Lower lobe of right lung (tissue), 2 donors: ENCODE measurements at regions not wholly inside any gene's neighbourhood (a gene's known extent, or its start where the extent isn't known, plus 50 kb on each side); places are given as distances from the start of the nearest gene placed in this dataset.
"Not testable (repeated sequence)": the region's sequence is repeated elsewhere in the genome, so short reads cannot be mapped to it uniquely, and the experiment has no call there.

Source experiments
- ATAC-seq, 2 donors: fragments of 200-7000 bp; cut with Tn5 transposase; one replicate each; pipeline ENCODE4 v1.9.1; 2020 to 2022; ENCODE audit warnings: mild to moderate bottlenecking in 2 of 2, moderate library complexity in 2 of 2
- DNase-seq: peaks from one replicate; pipeline ENCODE4 v3.0.0-alpha.2; 2020
- H3K27ac ChIP-seq: fragments of 200-600 bp; one replicate; pipeline ENCODE4 v1.8.0; 2022
- H3K27me3 ChIP-seq: fragments of 200-600 bp; one replicate; pipeline ENCODE4 v1.8.0; 2022; ENCODE audit warnings: low read depth
- H3K36me3 ChIP-seq: fragments of 200-600 bp; one replicate; pipeline ENCODE4 v1.8.0; 2022; ENCODE audit warnings: mild to moderate bottlenecking
- H3K4me1 ChIP-seq: fragments of 200-600 bp; one replicate; pipeline ENCODE4 v1.8.0; 2022
- H3K4me3 ChIP-seq: fragments of 200-600 bp; one replicate; pipeline ENCODE4 v1.8.0; 2022; ENCODE audit warnings: mild to moderate bottlenecking
- H3K9me3 ChIP-seq: fragments of 200-600 bp; one replicate; pipeline ENCODE4 v1.8.0; 2022
- intact Hi-C: fragments of 100-400 bp; cut with DNase I; formaldehyde crosslinking; loops from one replicate; pipeline ENCODE4 v1.11.0; 2022
- TF ChIP-seq, protein P1 (sequence below): fragments of 200-600 bp; IDR thresholded peaks from one replicate; pipeline ENCODE4 v1.8.0; 2022; ENCODE audit warnings: antibody characterized with exemption, mild to moderate bottlenecking
- donor health status: DM: no; HTN: yes; CAD: no; lungs with severe emphysema.

DNA sequence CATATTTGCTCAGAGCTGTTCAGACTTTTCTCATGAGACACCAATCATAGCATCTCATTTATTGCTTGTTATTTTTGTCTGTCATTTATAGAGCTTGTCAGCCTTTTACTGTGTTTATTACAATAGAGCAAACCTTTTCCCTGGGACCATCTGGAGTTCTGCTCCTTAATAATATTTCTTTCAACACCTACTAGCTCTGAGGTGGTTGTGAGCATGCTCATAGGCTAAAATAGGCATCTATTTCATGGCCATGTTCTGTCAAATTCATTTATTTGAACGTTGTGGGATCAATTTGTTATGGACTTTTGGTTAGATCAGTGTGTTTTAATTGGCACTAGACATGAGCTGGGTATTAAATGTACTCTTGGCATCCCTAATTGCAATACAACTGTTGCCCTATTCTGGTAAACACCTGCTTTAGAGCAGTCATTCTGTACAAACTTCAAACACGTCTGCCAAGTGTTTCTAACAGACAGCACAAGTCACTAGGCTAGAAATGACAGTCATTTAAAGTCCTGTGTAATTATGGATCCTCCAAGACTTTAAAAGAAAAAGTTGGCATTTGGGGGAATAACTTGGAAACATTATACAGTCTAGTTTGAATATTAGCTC, 766.3 kb downstream of the ZNF385D start:
- intact Hi-C loops, result no loop called here
- DNase-seq (no peak), ATAC-seq (no peak)
- TF ChIP-seq, protein P1, sequence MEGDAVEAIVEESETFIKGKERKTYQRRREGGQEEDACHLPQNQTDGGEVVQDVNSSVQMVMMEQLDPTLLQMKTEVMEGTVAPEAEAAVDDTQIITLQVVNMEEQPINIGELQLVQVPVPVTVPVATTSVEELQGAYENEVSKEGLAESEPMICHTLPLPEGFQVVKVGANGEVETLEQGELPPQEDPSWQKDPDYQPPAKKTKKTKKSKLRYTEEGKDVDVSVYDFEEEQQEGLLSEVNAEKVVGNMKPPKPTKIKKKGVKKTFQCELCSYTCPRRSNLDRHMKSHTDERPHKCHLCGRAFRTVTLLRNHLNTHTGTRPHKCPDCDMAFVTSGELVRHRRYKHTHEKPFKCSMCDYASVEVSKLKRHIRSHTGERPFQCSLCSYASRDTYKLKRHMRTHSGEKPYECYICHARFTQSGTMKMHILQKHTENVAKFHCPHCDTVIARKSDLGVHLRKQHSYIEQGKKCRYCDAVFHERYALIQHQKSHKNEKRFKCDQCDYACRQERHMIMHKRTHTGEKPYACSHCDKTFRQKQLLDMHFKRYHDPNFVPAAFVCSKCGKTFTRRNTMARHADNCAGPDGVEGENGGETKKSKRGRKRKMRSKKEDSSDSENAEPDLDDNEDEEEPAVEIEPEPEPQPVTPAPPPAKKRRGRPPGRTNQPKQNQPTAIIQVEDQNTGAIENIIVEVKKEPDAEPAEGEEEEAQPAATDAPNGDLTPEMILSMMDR, result no peak
- Histone ChIP-seq H3K27me3 (no peaks in the 10 kb centered on the region), H3K36me3 (no peaks in the 10 kb centered on the region), H3K9me3 (no peaks in the 10 kb centered on the region), H3K4me1 (no peaks in the 10 kb centered on the region), H3K27ac (no peak overlapping the region), H3K4me3 (no peak overlapping the region)

DNA sequence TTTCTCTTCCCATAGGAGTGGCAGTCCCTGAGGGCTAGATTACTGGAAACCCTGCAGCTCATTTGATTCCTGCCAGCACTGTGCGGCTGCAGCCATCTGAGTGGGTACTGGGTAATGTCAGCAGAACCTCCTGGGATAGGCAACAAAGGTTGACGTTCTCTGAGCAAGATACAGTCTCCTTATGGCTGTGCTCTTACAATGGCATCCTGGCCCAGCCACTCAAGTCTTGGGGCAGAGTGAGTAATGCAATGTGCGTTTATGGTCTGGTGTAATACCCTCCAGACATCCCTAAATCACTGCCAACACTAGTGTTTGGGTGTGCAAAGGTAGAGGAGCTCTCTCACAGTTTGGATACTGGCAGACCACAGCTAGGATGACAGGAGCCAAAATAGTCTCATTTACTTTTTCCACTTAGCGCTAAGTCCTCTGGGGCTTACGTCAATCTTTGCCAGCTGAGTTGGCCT, 775.8 kb downstream of the ZNF385D start:
- TF ChIP-seq, protein P1, result no peak
- H3K36me3 ChIP-seq, result no peaks in the 10 kb centered on the region
- no peak for DNase-seq
- H3K27me3 ChIP-seq, result no peaks in the 10 kb centered on the region
- no peak for ATAC-seq
- H3K4me3 ChIP-seq, result no peak overlapping the region
- no peaks in the 10 kb centered on the region for H3K9me3 ChIP-seq
- intact Hi-C loops, result no loop called here
- H3K27ac ChIP-seq, result no peak overlapping the region
- H3K4me1 ChIP-seq, result no peaks in the 10 kb centered on the region

DNA sequence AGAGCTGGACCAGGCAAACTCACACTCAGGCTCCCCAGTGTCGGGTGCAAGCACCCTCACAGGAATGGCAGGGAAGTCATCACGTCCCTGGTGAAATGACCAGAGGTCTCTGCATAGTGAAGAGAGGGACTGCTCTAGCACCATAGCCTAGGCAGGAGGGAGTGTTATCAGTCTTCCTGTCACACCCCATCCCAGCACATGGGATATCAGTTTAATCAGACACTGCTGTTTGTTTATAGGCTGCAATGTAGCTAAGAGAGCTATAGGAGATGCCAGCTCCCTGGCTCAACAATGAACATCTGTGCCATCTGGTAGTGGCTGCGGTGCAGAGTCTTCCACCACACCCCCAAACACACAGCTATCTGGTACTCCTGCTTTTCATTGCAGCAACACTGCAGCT, 776.6 kb downstream of the ZNF385D start:
- Histone ChIP-seq H3K27ac (no peak overlapping the region), H3K4me3 (no peak overlapping the region), H3K9me3 (no peaks in the 10 kb centered on the region), H3K36me3 (no peaks in the 10 kb centered on the region), H3K27me3 (no peaks in the 10 kb centered on the region), H3K4me1 (no peaks in the 10 kb centered on the region)
- TF ChIP-seq, protein P1, result no peak
- intact Hi-C loops, result no loop called here
- DNase-seq (no peak), ATAC-seq (no peak)

DNA sequence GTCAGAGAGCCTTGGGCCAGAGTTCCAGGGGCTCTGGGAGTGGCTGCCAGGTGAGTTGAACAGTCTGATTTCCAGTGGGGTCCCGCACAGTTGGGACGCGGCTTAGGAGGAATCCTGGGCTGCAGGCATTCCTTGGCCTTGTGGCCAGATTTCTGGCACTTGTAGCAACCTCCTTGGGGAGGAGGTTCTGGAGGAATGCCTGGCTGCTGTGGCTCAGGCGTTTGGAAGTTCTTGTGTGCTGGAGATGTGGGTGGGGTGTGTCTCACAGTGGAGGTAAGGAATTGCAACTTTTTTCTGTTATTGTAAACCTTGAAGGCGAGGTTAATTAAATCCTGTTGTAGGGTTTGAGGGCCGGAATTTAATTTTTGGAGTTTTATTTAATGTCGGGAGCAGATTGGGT, 780.2 kb downstream of the ZNF385D start:
- H3K36me3 ChIP-seq, H3K27me3 ChIP-seq, H3K9me3 ChIP-seq, intact Hi-C loops, DNase-seq, ATAC-seq, H3K27ac ChIP-seq, H3K4me3 ChIP-seq, H3K4me1 ChIP-seq: not testable (repeated sequence)

DNA sequence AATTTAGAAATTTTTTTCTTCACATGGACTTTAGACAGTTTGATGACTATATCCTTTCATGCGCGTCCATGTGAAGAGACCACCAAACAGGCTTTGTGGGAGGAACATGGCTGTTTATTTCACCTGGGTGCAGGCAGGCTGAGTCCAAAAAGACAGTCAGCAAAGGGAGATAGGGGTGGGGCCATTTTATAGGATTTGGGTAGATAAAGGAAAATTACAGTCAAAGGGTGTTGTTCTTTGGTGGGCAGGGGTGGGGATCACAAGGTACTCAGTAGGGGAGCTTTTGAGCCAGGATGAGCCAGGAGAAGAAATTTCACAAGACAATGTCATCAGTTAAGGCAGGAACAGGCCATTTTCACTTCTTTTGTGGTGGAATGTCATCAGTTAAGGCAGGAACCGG, 781.5 kb upstream of the SGO1 start:
- H3K27me3 ChIP-seq, H3K4me1 ChIP-seq, H3K4me3 ChIP-seq, H3K36me3 ChIP-seq, H3K9me3 ChIP-seq, DNase-seq, intact Hi-C loops, ATAC-seq, H3K27ac ChIP-seq: not testable (repeated sequence)

DNA sequence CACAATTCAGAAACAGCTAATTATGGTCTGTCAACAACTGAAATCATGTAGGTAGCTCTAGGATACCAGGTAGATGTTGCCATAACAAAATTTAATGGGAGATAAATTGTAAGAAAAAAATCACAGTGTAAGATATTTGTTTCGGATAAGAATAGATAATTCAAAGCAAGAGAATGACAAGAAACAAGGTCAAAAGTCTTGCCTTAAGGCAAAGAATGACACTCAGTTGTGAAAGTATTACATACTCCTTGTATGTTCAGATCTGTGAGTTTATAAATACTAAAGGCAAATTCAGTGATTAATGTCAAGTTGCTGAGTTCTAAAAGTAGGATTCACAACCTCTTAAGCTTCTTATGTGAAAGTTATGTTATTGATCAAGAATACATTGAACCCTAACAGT, 772.2 kb upstream of the SGO1 start:
- Histone ChIP-seq H3K27me3 (no peaks in the 10 kb centered on the region), H3K36me3 (no peaks in the 10 kb centered on the region), H3K4me3 (no peak overlapping the region), H3K27ac (no peak overlapping the region), H3K9me3 (no peaks in the 10 kb centered on the region), H3K4me1 (no peaks in the 10 kb centered on the region)
- ATAC-seq, result no peak
- intact Hi-C loops, result no loop called here
- DNase-seq, result no peak
- TF ChIP-seq, protein P1, result no peak

DNA sequence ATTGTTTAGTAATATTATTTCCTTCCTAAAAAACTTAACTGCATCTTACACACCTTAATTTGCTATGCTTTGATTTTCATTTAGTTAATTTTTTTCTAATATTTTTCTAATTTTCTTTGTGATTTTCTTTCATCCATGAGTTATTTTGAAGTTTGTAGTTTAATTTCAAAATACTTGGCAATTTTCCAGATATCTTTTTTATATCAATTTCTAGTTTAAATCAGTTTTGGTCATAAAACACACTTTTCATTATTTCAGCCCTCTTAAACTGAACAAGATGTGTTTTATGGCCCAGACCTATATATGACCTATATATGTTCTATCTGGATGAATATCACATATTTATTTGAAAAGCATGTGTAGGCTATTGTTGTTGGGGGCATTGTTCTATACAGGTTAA, 759.9 kb upstream of the SGO1 start:
- H3K4me3 ChIP-seq, result no peak overlapping the region
- intact Hi-C loops, result no loop called here
- TF ChIP-seq, protein P1, result no peak
- H3K27me3 ChIP-seq, result no peaks in the 10 kb centered on the region
- H3K36me3 ChIP-seq, result no peaks in the 10 kb centered on the region
- ATAC-seq (no peak), DNase-seq (no peak)
- no peaks in the 10 kb centered on the region for H3K9me3 ChIP-seq
- no peak overlapping the region for H3K27ac ChIP-seq
- no peaks in the 10 kb centered on the region for H3K4me1 ChIP-seq
